NB4 (cell line): ENCODE measurements at regions not wholly inside any gene's neighbourhood (a gene's known extent, or its start where the extent isn't known, plus 50 kb on each side); places are given as distances from the start of the nearest gene placed in this dataset.

ENCODE experiments used
- CTCF ChIP-seq: IDR thresholded peaks from one replicate; pipeline ENCODE4 v1.5.1; 2012; ENCODE audit warnings: low read depth, low read length
- MAX ChIP-seq: IDR thresholded peaks from 2 replicates; pipeline ENCODE4 v1.6.1; 2011; ENCODE audit warnings: low read depth, low read length
- POLR2A ChIP-seq: IDR thresholded peaks from 2 replicates; pipeline ENCODE4 v1.6.1; 2011; ENCODE audit warnings: mild to moderate bottlenecking; ENCODE audit not compliant: insufficient read length; ENCODE audit errors: extremely low read depth

GRCh38 chr7:68321076-68321639 lies 1277.1 kb upstream of the AUTS2 start:
- TF ChIP-seq POLR2A = no peak
- no peak for TF ChIP-seq CTCF
- no peak for TF ChIP-seq MAX
